ENCODE measurements at regions not wholly inside any gene's neighbourhood (a gene's known extent, or its start where the extent isn't known, plus 50 kb on each side); places are given as distances from the start of the nearest gene placed in this dataset.

DNA sequence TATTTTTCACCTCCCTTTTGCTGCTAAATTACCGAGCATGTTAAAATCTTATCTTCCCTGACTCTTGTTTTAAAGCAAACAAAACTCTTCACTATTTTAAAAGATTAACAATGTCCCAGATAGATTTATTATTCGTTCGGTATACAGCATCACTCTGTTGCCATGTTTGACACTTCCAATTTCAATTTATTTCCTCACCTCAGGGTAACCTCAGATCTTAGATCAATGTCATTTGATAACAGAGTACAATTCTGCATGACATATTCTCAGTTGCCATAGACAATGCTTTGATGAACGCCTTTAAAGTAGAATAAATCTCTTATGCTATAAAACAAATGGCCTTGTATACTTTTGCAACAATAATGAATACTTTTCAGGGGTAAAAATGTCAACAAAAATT is 1078.1 kb upstream of the IGFBP7 start:
- DNase-seq = no peak

DNA sequence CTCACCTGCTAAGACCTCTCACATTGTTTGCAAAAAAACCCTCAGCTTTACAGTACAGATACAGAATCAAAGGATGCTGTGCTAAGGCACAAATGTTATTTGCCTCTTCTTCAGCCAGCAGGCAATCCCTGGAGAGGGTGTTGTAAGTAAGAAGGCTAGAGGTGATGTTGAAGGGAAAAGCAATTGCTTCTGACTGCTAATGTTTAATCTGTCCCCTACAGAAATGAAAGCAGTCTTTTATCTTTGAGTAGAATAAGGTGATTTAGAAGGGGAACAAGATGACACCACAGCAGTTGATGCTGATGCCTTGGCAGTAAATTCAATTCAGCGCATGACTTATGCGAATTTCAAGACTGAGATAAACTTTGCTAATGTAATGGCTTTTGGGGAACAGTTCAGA is 1064.8 kb upstream of the IGFBP7 start:
- DNase-seq = no peak

DNA sequence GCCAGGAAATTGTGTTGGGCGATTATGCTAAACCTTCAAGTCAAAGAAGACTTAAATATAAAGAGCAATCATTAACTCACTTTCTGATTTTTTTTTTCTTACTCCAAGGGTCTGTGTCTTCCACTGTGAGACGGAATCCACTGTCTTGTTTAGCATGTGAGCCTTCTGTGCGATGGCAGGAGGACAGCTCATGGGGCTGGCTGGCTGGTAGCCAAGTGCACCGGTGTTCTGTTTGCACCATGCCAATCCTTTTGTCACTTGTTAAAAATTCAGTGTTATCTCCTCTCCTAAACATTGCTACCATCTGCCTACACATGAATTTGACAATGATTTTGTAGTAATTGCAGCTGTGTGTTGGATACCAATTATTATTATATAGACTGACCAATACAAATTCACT is 1056.3 kb upstream of the IGFBP7 start:
- no peak for DNase-seq

DNA sequence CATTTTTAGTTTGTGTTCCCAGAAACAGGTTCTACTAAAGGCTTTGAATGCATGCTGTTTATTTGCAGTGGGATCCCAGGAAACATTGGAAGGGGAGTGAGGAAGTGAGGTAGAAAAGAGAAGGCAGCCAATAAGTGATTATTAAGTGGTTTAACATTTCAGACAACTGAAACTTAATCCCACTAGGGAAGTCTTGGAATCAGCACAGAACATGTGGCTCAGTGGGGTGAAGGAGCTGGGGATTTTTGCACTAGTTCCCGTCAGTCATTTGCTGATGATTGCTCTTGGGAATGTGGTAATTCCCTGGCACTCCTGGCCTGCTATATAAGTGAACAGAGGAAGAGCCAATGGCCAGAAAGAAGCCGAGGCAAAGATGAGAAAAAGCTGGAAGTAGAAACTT is 1053.0 kb upstream of the IGFBP7 start:
- no peak for DNase-seq

DNA sequence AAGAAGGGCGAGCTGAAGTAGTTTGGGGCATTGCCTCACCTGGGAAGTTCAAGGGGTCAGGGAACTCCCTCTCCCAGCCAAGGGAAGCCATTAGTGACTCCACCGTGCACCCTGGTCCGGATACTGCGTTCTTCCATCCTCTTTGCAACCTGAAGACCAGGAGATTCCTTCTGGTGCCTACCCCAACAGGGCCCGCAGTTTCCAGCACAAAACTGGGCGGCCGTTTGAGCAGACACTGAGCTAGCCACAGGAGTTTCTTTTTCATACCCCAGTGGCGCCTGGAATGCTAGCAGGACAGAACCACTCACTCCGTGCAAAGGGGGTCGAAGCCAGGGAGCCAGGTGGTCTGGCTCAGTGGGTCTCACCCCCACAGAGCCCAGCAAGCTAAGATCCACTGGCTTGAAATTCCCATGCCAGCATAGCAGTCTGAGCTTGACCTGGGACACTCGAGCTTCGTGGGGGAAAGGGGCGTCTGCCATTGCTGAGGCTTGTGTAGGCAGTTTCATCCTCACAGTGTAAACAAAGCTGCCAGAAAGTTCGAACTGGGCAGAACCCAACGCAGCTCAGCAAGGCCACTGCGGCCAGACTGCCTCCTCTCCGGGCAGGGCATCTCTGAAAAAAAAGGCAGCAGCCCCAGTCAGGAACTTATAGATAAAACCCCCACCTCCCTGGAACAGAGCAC is 1039.4 kb upstream of the IGFBP7 start:
- no peak for DNase-seq

DNA sequence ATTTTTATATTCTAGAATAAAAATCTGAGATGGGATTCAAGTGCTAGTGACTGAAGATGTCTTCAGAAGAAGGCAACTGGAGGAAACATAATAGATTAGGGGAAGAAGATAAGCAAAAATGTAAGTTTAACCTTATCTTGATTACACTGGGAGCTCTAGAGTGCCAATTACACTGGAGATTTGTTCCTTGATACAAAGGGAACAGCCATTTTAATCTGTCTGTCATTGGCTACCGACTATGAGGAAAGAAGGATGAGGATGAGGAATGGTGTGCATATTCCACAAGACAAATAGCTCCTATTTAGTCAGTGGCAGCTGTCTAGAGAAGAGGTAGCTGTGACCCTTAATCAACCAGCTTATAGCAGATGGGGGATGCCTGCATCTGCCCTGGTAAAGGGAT is 1034.5 kb upstream of the IGFBP7 start:
- DNase-seq = no peak

DNA sequence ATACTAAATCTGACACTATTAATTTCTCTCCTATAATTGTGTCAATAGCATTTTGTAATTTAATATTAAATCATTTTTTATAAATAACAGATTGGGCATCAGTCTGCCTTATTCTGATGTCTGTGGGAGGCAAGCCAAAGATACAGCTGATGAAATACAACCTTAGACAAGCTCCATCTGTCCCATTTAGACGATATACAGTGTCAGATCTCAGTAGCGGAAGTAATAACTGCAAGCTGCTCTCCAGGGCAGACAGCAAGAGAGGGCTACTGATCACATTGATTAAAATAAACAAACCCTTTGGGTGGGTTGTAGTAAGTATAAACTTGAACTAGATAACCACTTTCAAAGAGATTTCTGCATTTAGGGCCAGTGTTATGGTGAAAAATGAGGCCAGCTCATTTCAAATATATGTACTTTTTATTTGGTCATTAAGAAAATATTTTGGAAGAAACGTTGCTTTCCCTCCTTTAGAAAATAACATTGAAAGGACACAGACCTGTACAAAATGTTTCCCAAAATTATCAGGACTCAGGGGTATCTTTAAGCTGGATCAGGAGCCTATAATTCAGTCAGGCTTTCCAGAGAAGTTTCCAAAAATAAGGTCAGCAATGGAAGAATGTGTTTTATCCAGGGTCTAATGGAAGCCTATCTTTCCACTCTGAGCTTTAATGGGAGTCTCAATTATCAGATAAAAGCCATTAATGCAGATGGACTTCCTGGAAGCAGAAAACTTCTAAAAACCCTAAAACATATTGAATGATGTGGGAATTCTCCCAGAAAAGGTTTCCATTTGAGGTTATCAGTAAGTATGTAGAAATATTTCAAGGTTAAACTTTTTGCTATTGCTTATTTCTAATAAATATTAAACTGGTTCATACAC is 1028.8 kb upstream of the IGFBP7 start:
- DNase-seq = no peak

DNA sequence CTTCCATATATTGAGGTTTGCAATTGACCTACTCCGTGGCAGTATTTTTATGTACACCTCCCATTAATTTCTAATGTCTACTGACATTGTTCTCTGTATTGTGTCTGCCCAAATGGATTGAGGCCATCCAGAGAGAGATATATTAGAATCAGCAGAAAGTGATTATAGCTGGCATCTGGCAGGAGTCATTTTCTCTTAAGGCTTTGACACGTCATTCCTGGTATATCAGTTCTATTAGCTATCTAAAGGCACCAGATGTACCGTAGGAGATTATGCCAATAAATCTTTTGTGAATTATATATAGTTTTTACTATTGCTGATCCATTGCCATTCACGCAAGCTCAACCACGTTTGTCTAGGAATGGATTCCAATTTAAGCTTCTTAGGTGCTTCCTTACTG is 1026.4 kb upstream of the IGFBP7 start:
- no peak for DNase-seq

DNA sequence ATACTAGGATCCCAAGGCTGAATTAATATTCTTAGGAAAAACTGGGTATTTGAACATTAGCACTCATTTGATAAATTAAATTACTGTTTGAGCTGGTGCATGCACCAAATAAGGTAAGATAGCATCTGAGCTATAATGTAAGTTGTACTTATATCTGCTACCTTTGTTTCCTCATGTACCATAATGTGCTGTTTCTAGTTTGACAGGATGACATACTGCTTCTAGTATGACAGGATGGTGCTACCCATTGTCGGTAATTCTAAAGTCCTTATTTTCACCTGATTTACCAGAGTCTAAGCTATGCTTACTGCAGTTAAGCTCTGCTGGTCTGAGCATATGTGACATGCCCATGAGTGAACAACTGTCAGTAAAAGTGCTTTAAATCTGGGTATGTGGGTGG is 1017.5 kb upstream of the IGFBP7 start:
- DNase-seq = no peak

DNA sequence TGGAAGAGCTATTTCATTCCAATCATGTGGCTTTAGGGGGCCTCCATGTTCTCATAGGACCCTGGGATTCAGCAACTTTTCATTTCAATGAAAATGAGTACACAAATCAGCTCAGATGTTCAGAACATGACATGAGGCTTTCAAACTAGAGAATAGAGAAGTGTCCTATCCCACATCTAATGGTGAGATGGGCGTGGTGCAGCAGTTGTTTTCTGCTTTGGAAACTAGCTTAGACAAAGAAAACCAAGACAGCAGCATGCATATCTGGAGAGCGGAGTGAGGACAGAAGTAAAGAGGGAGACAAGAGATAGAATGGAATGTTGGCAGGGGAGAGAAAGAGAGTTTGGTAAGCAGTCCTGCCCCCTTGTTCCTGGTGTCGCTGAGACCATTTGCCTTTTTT is 1009.1 kb upstream of the IGFBP7 start:
- no peak for DNase-seq

DNA sequence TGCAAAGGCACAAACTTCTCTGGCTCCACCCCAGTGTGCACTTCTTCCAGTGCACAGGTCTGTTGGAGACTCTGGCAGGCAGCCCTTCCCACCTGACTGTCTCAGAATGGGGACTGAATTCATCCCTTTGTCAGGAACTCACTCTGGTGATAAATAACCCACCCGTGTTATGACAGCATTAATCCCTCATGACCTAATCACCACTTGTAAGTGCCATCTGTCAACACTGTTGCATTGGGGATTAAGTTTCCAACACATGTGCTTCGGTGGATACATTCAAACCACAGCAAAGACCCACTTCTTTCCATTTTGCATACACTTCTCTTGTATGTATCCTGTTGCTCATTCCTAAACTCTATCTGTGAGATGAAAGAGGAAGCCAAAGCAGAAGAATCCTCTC is 1002.9 kb upstream of the IGFBP7 start:
- DNase-seq = no peak

DNA sequence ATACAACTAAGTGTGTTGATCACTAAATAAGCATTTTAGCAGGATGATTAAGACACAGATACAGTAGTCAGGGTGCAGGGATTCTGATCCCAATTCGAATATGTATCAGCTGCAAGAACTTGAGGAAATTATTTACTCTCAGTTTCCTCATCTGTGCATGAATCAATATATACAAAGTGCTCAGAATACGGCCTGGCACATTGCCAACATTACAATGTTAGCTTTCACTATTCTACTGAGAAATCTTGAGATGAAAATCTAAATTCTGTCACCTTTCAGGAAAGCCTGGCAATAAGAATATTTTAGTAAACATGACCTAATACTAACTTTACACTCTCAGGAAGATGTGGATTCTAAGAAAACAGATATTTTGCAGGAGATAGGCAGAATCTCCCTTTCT is 1001.6 kb upstream of the IGFBP7 start:
- no peak for DNase-seq

DNA sequence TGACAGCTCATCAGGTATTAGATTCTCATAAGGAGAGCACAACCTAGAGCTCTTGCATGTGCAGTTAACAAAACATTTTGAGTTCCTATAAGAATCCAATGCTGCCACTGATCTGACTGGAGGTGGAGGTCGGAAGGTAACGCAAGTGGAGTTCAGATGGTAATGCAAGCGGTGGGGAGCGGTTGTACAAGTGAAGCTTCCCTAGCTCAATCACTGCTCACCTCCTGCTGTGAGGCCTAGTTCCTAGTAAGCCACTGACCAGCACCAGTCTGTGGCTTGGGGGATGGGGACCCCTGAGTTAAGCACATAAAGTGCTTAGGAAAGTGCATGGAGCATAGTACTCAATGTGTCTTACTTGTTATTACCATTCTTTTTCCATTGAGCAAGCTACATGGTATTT is 983.2 kb upstream of the IGFBP7 start:
- DNase-seq = no peak

DNA sequence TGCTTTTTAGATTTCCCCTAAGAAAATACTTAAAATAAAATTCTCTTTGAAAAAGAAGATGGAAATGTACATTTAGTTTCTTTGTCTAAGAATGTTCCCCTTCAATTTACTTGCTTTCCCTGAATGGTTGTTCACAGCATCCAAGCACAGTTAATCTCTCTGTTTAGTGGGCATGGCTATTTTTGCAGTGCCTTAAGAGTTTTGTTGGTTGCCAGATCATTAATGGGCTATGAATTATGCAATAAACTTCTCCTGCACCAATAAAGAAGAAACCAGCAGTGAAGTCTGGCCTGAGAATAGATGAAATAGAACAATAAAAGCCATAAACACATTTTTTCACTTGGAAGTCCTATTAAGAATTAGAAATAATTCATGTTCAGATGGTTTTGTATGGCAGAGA is 980.4 kb upstream of the IGFBP7 start:
- no peak for DNase-seq

DNA sequence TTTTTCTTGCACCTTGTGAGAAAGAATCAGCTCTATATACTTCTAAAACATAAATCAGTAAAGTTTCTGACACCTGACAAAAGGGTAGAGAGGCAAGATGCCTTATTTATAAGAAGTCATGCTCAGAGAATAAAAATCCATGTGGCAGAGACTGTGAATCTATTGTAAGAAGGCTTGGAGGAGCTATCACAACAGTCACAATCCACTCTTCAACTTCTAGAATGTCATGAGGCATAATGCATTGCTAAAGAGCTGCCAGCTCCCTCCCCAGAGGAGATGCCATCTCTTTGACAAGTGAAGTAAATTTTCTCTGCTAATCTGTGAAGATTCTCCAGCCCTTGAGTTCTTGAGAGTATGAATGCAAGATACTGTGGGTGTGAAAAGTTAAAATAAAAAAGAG is 971.2 kb upstream of the IGFBP7 start:
- DNase-seq = no peak

DNA sequence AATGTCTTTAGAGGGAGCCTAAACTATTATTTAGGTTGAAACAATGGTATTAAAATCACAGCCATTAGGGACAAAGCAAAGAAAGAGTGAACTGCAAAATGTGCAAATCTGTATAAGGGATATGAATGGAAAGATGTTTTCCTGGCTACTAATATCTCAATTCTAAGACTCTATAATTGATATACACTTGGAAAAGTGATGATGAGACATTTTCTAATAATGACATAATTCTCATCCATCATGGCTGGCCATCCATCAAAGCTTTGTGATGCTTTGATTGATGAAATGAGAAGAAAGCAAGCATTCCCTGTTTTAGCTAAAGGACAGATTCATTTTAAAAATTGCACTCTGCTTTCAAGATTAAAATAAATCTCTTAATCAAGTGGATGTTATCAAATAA is 965.5 kb upstream of the IGFBP7 start:
- DNase-seq = no peak

DNA sequence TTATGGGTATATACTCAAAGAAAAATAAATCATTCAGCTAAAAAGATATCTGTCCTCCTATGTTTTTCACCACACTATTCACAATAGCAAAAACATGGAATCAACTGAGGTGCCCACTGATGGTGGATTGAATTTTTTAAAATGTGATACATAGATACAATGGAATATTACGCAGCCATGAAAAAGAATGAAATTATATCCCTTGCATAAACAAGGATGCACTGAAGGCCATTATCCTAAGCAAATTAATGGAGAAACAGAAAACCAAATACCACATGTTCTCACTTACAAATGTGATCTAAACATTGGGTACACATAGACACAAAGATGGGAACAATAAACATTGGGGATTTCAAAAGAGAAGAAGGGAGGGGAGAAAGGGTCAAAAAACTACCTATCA is 964.2 kb upstream of the IGFBP7 start:
- DNase-seq = no peak

DNA sequence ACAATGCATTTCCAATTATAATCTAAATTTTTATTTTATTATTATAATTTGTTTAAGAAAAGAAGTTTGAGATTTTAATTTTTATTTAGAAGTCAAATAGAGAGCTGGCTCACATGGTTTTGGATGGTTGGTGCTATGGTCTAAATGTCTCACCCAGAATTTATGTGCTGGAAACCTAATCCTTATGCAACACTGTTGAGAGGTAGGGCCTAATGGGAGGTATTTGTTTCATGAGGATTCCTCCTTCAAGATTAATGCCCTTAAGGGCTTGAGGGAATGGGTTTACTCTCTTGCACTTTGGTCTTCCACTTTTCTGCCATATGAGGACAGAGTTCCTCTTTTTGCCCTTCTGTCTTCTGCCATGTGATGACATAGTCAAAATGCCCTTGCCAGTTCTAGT is 960.5 kb upstream of the IGFBP7 start:
- DNase-seq = no peak

DNA sequence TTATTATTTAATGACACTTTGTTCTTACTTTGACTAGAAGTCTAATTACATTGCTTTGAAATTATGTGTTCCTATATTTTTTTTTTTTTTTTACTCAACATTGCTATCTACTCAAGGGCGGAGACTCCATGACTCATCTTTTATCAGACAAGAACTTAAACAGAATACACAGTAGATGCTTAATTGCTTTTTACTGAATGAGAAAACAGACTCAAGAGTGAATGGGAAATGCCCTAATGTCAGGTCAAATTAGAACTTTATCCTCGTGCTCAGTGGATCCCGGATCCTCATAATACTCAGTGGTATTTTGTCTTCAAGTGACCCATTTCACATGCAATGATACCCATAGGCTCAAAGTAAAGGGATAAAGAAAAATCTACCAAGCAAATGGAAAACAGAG is 954.5 kb upstream of the IGFBP7 start:
- no peak for DNase-seq

DNA sequence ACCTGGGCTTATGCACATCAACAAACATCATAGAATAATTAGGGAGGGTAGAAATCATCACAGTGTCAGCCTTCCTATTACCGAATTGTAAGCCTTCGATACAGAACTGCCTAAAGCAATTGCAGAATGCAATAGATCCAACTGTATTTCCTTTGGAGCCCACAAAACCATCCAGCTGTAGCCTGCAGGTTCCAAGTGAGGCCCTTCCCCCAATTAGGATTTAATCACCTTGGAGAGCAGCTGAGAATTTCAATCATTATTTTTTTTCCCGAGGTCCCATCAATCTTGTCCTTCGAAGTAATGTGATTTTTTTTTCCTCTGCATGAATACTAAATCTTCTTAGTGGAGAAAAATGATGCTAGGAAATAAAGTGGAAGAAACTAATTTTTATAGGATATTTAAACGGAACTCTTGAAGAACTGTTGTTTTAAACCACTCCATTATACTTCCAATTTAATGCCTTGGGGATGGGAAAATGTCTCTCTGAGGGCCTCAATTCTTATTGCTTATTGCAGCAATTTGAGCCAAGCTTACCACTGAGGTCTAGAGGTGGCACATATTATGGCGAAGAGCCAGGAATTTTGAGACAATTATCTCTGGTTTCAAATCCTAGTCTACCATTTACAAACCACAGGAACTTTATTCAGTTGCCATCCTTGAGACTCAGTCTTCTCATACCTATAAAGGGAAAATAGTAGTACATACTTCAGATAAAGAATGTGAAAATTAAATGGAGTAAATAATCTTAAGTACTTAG is 953.4 kb upstream of the IGFBP7 start:
- DNase-seq = no peak

DNA sequence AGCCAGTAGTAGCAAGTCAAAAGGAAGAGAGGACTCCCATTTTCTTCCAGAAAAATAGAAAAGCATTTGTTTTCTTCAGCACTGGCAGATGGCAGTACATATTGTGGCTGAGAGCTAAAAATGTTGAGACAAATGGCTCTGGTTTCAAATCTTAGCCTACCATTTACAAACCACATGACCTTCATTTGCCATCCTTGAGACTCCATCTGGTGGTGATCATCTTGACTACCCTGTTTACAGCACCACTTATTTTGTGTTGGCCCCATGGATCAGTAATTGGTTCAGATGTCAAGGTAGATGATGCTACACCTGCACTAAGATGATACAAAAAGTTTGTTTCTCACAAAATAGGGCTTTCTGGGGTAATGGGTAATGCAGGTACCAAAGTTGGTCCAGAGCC is 951.8 kb upstream of the IGFBP7 start:
- DNase-seq = no peak

DNA sequence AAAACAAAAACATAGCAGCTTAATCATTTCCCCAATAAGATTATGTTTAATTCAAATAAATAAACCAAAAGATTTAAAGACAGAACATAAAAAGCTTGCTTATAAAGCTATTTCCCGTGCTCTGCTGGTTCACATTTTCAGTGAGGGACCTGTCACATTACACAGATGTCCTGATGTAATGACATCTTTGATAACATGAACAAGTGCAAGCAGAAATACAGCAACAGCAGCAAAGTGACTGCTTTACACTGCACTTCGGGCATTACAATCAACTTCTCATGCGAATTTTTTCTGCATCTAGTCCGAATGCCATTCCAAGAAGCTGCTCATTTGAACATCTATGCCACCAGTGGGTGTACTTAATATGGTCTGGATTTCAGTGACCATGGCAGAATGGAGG is 940.3 kb upstream of the IGFBP7 start:
- no peak for DNase-seq

DNA sequence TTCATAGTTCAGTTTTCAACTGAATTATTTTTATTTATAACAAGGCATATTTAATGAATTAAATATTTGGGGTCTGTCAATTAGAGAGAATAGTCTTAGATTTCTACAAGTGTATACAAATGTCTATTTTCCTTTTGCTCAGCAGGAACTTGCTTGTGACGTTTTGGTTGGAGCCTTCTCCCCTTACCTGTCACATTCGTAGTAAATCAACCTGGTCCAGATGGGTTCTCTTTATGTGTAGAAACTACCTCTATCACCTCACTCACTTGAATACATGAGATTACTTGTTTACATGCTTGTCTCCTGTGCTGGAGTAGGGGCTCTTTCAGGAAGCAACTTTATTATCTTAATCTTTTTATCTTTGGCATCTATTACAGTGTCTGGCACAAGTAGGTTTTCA is 938.3 kb upstream of the IGFBP7 start:
- DNase-seq = no peak

DNA sequence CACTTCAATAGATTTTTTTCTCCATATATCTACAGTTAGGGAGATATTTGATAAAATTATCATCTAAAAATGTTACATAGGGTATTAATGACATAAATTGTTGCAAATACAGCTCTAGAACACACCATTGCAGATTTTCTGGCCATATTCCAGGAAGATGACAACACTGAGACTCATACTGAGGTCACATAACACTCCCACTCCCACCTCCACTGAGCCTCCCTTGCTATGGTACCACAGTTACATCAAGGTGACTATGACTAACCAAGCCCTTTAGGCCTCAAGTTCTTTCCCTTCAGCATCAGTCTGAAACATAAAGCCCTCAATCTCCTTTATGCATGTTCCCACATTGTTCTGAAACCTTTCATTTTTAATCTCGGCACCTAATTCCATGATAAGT is 932.0 kb upstream of the IGFBP7 start:
- DNase-seq = no peak
